BJ (cell line): ENCODE measurements at regions not wholly inside any gene's neighbourhood (a gene's known extent, or its start where the extent isn't known, plus 50 kb on each side); places are given as distances from the start of the nearest gene placed in this dataset.

Experiments used
- CTCF ChIA-PET: fragments of 350-600 bp; formaldehyde crosslinking; extraction: SDS; loops from one replicate; lab custom pipeline; 2021; ENCODE audit warnings: antibody characterized with exemption, inconsistent platforms; lab: Yijun Ruan, JAX
- POLR2A ChIA-PET: fragments of 300-600 bp; sonication (Branson Sonifier 250); formaldehyde crosslinking; extraction: SDS; loops from one replicate; lab custom pipeline; 2021; ENCODE audit warnings: antibody characterized with exemption; lab: Charles Lee
- DNase-seq: peaks from one replicate; pipeline ENCODE4 v3.0.0-alpha.2; 2011; ENCODE audit warnings: low read depth
- H3K27me3 ChIP-seq: 2 replicates; pipeline ENCODE4 v1.6.0; 2011; ENCODE audit warnings: low read length; ENCODE audit not compliant: control insufficient read depth, insufficient read depth
- H3K36me3 ChIP-seq: 2 replicates; pipeline ENCODE4 v1.5.1; 2011; ENCODE audit warnings: low read length; ENCODE audit not compliant: control insufficient read depth, insufficient read depth
- H3K4me3 ChIP-seq: 2 replicates; pipeline ENCODE4 v1.5.1; 2011; ENCODE audit warnings: low read depth, mild to moderate bottlenecking, control low read depth, low read length
- CTCF ChIP-seq: IDR thresholded peaks from 2 replicates; pipeline ENCODE4 v1.5.1; 2011; ENCODE audit warnings: low read depth, mild to moderate bottlenecking, control low read depth, inconsistent platforms, low read length, moderate library complexity; ENCODE audit not compliant: insufficient read depth

- no peak overlapping the region for H3K4me3 ChIP-seq
- DNase-seq: no peak
- no peaks in the 10 kb centered on the region for H3K36me3 ChIP-seq
- CTCF ChIA-PET: no interaction called here
- H3K27me3 ChIP-seq: no peaks in the 10 kb centered on the region; the same call in none of the 2 replicates
- no peak for TF ChIP-seq CTCF
- POLR2A ChIA-PET: no interaction called here
Measured at GRCh38 chr6:154561750-154562149, 51.3 kb upstream of the CNKSR3 start.

GRCh38 chr6:154565331-154565730 is 54.8 kb upstream of the CNKSR3 start:
- Histone ChIP-seq H3K4me3 (no peak overlapping the region), H3K36me3 (no peaks in the 10 kb centered on the region), H3K27me3 (no peaks in the 10 kb centered on the region)
- DNase-seq: no peak
- CTCF ChIA-PET: no interaction called here
- POLR2A ChIA-PET: no interaction called here
- no peak for TF ChIP-seq CTCF

GRCh38 chr6:154566866-154567265 is 56.4 kb upstream of the CNKSR3 start:
- Histone ChIP-seq H3K36me3 (no peaks in the 10 kb centered on the region), H3K4me3 (no peak overlapping the region), H3K27me3 (no peaks in the 10 kb centered on the region)
- TF ChIP-seq CTCF: no peak
- DNase-seq: no peak
- ChIA-PET POLR2A (no interaction called here), CTCF (no interaction called here)

- TF ChIP-seq CTCF: no peak
- CTCF ChIA-PET: no interaction called here
- Histone ChIP-seq H3K4me3 (no peak overlapping the region), H3K27me3 (no peaks in the 10 kb centered on the region), H3K36me3 (no peaks in the 10 kb centered on the region)
- no peak for DNase-seq
- POLR2A ChIA-PET: no interaction called here
Measured at GRCh38 chr6:154567695-154568220, 57.3 kb upstream of the CNKSR3 start.

- CTCF ChIA-PET: interaction anchor here (0.6 kb wide), 1 partner anchor 181 kb away, joined by 3 read pairs; no protein-coding TSS in a partner anchor
- no peak for DNase-seq
Measured at GRCh38 chr6:154569156-154569862, 58.8 kb upstream of the CNKSR3 start.

More at GRCh38 chr6:154569156-154569862, 58.8 kb upstream of the CNKSR3 start:
- no peak for TF ChIP-seq CTCF
- Histone ChIP-seq H3K27me3 (no peaks in the 10 kb centered on the region), H3K4me3 (no peak overlapping the region), H3K36me3 (no peaks in the 10 kb centered on the region)
- POLR2A ChIA-PET: no interaction called here
